ENCODE measurements at regions not wholly inside any gene's neighbourhood (a gene's known extent, or its start where the extent isn't known, plus 50 kb on each side); places are given as distances from the start of the nearest gene placed in this dataset.

DNA sequence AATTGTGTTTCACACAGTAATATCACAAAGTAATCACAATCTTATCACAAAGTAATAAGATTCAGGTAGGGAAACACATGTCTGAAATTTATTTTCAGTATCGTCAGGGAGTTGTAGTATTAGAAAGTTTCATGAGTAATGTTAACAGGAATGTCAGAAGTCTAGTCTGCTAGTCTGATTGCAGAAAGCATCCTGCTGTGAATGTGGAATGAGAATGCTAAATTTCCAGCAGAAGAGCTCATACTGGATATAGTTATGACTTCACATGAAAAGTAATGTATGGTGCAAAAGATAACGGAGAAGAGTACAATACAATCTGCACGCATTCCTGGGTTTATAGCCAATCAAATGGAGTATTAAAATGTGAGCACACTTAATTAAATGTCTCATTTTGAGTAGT lies 494.7 kb upstream of the SETBP1 start:
- Histone ChIP-seq H2AFZ (ENCODE audit: insufficient read depth, low read depth, low read length, poor library complexity, severe bottlenecking) (no peak overlapping the region), H3K4me3 (ENCODE audit: control extremely low read depth in 1 of 5, extremely low read depth in 1 of 5, insufficient read depth in 1 of 5, low read depth in 2 of 5, low read length in 4 of 5) (no peak overlapping the region), H4K20me1 (ENCODE audit: control insufficient read depth, insufficient read depth, low read length, poor library complexity, severe bottlenecking) (no peaks in the 10 kb centered on the region), H3K27me3 (replicated peaks in 1 of 4; ENCODE audit: control extremely low read depth in 1 of 4, control insufficient read depth in 3 of 4, insufficient read depth in 4 of 4, low read length in 3 of 4) (peaks cover 0 to 4% (median 0%) of the 10 kb centered on the region in 4 experiments), H3K36me3 (replicated peaks in 1 of 2; ENCODE audit: control extremely low read depth in 1 of 2, control insufficient read depth in 1 of 2, extremely low read depth in 1 of 2, insufficient read depth in 2 of 2, low read length in 1 of 2) (no peaks in the 10 kb centered on the region), H3K9me3 (ENCODE audit: control extremely low read depth in 1 of 3, control insufficient read depth in 2 of 3, insufficient read depth in 1 of 3, low read length in 2 of 3) (no peaks in the 10 kb centered on the region), H3K9ac (ENCODE audit: low read length) (no peak overlapping the region), H3K79me2 (ENCODE audit: control insufficient read depth, insufficient read depth, low read length) (no peaks in the 10 kb centered on the region), H3K27ac (ENCODE audit: low read length in 2 of 2) (no peak overlapping the region), H3K4me1 (ENCODE audit: control insufficient read depth in 2 of 2, insufficient read depth in 2 of 2, low read length in 2 of 2) (no peaks in the 10 kb centered on the region), H3K4me2 (replicated peaks; ENCODE audit: low read depth, low read length, poor library complexity, severe bottlenecking) (no peak overlapping the region)
- no peak overlapping the region for H3K27ac Mint-ChIP-seq
- peaks cover 3% of the 10 kb centered on the region for H3K27me3 Mint-ChIP-seq
- H3K4me3 Mint-ChIP-seq: no peak overlapping the region
- CTCF ChIA-PET: no interaction called here
- no peak for ATAC-seq (ENCODE audit: low read depth)
- no CpG with 5 or more reads among the region's 3 CpGs for WGBS (ENCODE audit: insufficient coverage)
- POLR2A ChIA-PET: no interaction called here
- no peaks in the 10 kb centered on the region for H3K4me1 Mint-ChIP-seq
- TF ChIP-seq CTCF (IDR thresholded peaks at IDR 0.05): no peak
- TF ChIP-seq EZH2 (IDR thresholded peaks at IDR 0.05; ENCODE audit: borderline replicate concordance, insufficient read depth, low read depth, low read length, poor library complexity, severe bottlenecking): no peak
- H3K9me3 Mint-ChIP-seq (ENCODE audit: insufficient read depth): no peaks in the 10 kb centered on the region
- intact Hi-C loops (cut with micrococcal nuclease): no loop called here
- no peak for DNase-seq

DNA sequence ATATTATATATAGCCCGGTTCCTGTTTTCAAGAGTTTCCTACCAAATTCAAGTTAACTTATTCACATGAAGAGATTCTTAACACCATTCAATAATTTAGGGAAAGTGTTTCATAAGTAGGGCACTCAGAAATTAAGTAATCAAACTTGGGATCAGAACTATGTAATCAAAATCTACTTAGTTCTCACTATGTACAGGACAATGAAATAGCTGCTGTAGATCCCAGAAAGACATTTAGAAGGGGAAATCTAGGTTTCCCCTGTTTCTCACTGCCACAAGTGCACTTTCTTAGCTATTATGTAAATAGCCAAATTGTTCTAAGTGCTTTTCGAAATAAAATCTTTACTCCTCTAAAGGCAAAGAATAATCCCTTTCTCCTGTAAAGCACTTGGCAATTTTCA lies 493.6 kb upstream of the SETBP1 start:
- Histone ChIP-seq H3K36me3 (replicated peaks in 1 of 2; ENCODE audit: control extremely low read depth in 1 of 2, control insufficient read depth in 1 of 2, extremely low read depth in 1 of 2, insufficient read depth in 2 of 2, low read length in 1 of 2) (no peaks in the 10 kb centered on the region), H3K9ac (ENCODE audit: low read length) (no peak overlapping the region), H3K9me3 (ENCODE audit: control extremely low read depth in 1 of 3, control insufficient read depth in 2 of 3, insufficient read depth in 1 of 3, low read length in 2 of 3) (no peaks in the 10 kb centered on the region), H3K4me1 (ENCODE audit: control insufficient read depth in 2 of 2, insufficient read depth in 2 of 2, low read length in 2 of 2) (no peaks in the 10 kb centered on the region), H3K4me2 (replicated peaks; ENCODE audit: low read depth, low read length, poor library complexity, severe bottlenecking) (no peak overlapping the region), H3K27ac (ENCODE audit: low read length in 2 of 2) (no peak overlapping the region), H3K4me3 (ENCODE audit: control extremely low read depth in 1 of 5, extremely low read depth in 1 of 5, insufficient read depth in 1 of 5, low read depth in 2 of 5, low read length in 4 of 5) (no peak overlapping the region), H3K27me3 (replicated peaks in 1 of 4; ENCODE audit: control extremely low read depth in 1 of 4, control insufficient read depth in 3 of 4, insufficient read depth in 4 of 4, low read length in 3 of 4) (peaks cover 0 to 4% (median 0%) of the 10 kb centered on the region in 4 experiments), H3K79me2 (ENCODE audit: control insufficient read depth, insufficient read depth, low read length) (no peaks in the 10 kb centered on the region), H4K20me1 (ENCODE audit: control insufficient read depth, insufficient read depth, low read length, poor library complexity, severe bottlenecking) (no peaks in the 10 kb centered on the region), H2AFZ (ENCODE audit: insufficient read depth, low read depth, low read length, poor library complexity, severe bottlenecking) (no peak overlapping the region)
- no peak overlapping the region for H3K27ac Mint-ChIP-seq
- ChIA-PET POLR2A (no interaction called here), CTCF (no interaction called here)
- H3K27me3 Mint-ChIP-seq: peaks cover 3% of the 10 kb centered on the region
- no peak overlapping the region for H3K4me3 Mint-ChIP-seq
- ATAC-seq (ENCODE audit: low read depth): no peak
- H3K9me3 Mint-ChIP-seq (ENCODE audit: insufficient read depth): no peaks in the 10 kb centered on the region
- no peaks in the 10 kb centered on the region for H3K4me1 Mint-ChIP-seq
- intact Hi-C loops (cut with micrococcal nuclease): no loop called here
- TF ChIP-seq CTCF (IDR thresholded peaks at IDR 0.05) (no peak), EZH2 (IDR thresholded peaks at IDR 0.05; ENCODE audit: borderline replicate concordance, insufficient read depth, low read depth, low read length, poor library complexity, severe bottlenecking) (no peak)
- WGBS (ENCODE audit: insufficient coverage): no CpG with 5 or more reads among the region's 2 CpGs
- no peak for DNase-seq

All from B cell (primary cell).